HuH-7.5 (cell line): ENCODE measurements at regions not wholly inside any gene's neighbourhood (a gene's known extent, or its start where the extent isn't known, plus 50 kb on each side); places are given as distances from the start of the nearest gene placed in this dataset.

Source experiments
- DNase-seq: peaks from one replicate; pipeline ENCODE4 v3.0.0; 2011; ENCODE audit warnings: low spot score

DNA sequence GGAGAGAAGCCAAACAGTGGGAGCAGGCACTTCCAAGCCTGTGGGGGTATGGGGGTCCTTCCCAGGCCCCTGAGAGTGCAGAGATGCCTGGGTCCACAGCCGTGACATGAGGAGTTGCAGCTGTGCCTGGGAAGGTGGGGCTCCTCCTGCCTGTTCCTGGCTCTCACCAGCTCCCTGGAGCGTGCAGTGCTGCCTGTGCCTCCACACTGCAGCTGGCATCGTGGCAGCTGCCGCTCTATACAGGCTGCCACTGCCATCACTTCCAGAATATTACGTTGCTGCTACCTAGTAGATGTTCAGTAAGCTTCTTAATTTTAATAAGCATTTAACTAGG is 223.7 kb downstream of the KCNC2 start:
- no peak for DNase-seq

DNA sequence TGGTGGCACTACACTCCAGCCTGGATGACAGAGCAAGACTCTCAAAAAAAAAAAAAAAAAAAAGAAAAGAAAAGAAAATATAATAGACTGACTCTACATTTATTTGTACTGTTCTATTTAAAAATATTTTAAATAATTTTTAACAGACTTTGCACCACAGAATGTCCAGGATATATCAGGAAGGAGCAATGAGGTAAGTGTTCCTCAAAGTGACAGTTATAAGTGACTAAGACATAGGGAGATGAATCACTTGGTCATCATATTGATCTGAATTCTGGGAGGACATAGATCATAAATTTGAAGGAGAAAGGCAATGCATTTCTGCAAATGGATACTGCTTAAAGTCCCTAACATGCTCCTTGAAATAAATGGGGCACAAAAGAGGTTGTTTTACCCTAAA is 221.5 kb downstream of the KCNC2 start:
- no peak for DNase-seq
